ENCODE measurements at regions not wholly inside any gene's neighbourhood (a gene's known extent, or its start where the extent isn't known, plus 50 kb on each side); places are given as distances from the start of the nearest gene placed in this dataset.
"Not testable (repeated sequence)": the region's sequence is repeated elsewhere in the genome, so short reads cannot be mapped to it uniquely, and the experiment has no call there.

DNA sequence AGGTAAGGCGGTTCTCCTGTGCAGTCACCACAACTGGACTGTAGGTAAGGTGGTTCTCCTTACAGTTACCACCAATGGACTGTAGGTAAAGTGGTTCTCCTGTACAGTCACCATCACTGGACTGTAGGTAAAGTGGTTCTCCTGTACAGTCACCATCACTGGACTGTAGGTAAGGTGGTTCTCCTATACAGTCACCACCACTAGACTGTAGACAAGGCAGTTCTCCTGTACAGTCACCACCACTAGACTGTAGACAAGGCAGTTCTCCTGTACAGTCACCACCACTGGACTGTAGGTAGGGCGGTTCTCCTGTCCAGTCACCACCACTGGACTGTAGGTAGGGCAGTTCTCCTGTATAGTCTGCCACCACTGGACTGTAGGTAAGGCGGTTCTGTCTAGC is 212.3 kb downstream of the TFAP2A start:
- in situ Hi-C loops (cut with HindIII; ENCODE audit: low pct_unique_long_range_greater_than_20kb, low sequenced_read_pairs) = no loop called here
- DNase-seq (ENCODE audit: low read depth) = no peak

DNA sequence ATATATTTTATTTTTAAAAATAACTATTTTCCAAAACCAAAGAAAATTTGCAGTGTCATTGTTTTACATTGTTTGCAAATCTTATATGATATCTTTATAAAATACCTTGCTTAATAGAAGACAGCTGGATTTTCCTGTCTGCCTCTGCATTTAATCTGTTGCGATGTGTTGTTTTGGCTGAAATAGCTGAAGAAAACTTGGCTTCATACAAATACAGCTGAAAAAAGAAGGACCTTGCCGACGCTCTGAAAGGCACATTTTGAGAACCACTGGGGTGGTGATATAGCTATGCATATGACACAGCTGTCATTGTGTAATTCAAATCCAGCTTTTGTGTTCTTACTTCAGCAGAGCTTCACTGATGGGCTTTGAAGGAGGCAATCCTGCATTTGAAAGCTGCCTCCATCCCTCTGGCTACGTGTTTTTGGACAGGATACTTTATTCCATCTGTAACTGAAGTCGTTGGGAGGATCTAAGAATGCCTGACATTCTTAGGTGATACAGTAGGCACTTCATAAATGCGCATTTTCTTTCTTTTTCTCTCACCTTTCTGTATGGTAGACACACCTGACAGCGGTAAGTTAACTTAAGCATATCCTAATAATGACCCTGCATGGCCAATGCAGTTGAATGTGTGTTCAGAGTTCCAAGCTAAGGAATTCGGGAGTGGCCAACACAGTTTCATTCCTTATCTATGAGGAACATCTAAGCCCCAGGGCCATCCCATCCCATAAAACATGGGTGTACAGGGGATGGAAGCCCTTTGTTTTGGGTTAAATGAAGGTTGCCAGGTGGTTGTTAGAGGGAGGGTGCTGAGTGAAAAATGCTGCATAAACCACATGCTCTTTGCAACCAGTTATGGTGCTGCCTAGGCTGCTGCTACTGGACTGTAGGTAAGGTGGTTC is 213.0 kb downstream of the TFAP2A start:
- in situ Hi-C loops (cut with HindIII; ENCODE audit: low pct_unique_long_range_greater_than_20kb, low sequenced_read_pairs) = no loop called here
- no peak for DNase-seq (ENCODE audit: low read depth)

DNA sequence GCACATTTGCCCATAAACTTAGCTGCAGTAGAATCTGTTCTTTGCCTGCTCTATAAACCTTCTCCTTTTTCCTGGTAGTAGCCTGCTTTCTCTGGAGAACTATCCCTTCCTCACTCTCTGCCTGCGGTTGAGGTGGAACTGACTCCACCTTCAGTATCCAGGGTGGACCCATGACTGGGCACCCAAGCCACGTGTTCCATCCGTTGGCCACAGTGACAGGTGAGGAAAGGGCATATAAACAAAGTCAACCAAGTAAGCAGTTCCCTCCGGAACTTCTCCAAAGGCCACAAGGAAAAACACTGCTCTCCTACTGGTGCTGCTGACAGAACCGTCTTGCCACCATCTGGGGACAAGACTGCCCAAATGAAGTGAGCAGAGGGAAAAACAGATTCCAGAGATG is 218.8 kb downstream of the TFAP2A start:
- DNase-seq (ENCODE audit: low read depth) = no peak
- in situ Hi-C loops (cut with HindIII; ENCODE audit: low pct_unique_long_range_greater_than_20kb, low sequenced_read_pairs) = no loop called here

DNA sequence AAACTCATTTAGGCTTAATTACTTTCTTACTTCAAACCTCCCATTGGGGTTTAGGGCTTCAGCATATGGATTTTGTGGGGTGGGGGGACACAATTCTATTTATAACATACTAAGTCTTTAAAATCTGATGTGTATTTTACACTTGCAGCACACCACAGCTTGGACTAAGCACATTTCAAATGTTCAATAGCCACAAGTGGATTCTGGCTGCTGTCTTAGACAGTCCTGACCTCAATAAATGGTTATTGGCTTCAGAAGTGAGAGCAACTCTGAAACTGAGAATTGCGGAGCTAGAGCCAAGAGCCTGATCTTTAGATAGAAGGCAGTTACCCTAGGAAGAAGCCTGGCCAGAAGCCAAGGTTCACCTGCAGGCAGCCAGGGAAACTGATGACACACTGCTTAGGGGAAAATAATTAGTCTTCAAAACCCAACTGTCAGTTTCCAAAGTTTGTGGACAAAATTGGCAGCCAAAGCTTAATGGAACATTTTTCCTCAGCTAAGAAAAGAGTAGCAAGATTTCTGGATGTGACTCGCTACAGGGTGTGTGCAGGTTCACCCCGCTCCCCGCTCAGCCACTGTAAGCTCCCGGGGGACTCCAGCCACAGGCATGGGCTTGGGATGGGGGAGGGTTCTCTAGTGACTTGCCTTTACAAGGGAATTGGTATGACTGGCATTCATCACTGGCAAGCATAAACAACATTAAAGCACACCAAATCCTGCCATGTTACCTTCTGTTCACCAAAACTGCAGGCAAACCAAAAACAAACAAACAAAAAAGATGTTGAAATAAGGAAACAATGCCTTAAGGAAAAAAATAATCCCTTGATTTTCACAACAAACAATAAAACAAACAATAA is 219.8 kb downstream of the TFAP2A start:
- in situ Hi-C loops (cut with HindIII; ENCODE audit: low pct_unique_long_range_greater_than_20kb, low sequenced_read_pairs) = no loop called here
- DNase-seq (ENCODE audit: low read depth) = no peak

DNA sequence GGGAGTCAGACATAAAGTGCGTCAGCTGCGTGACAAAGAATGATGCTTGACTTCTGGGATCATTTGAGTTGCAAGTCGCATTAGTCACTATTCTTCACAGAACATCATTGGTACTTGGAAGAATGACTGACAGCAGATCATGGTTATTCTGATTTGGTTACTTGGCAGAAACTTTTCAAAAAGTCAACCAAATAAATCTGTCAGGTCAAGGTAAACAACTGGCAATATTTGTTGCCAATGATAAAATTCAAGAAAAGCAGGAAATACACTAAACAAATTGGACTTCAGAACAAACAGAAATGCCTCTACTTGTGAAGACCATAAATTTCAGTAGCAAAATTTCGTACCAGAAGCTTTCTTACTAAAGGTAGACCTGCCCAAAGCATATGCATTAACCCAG is 221.6 kb downstream of the TFAP2A start:
- in situ Hi-C loops (cut with HindIII; ENCODE audit: low pct_unique_long_range_greater_than_20kb, low sequenced_read_pairs) = no loop called here

DNA sequence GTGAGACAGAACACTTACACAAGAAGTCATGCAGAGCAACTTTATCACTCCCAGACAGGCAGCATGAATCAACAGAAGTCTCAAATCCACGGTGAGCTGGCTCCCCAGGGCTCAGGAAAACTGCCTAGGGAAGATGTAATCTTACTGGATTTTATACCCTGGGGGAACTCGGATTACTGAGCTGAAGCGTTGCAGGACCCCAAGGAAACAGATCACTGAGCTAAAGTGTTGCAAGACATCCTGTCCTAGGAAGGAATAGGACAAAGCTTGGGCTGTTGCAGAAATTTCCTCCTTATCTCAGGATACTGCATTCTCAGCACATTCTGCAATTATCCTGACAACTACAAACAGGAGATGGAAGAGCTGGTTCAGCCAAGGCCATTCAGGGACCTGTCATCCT is 224.8 kb downstream of the TFAP2A start:
- in situ Hi-C loops (cut with HindIII; ENCODE audit: low pct_unique_long_range_greater_than_20kb, low sequenced_read_pairs) = no loop called here
- DNase-seq (ENCODE audit: low read depth) = peak; percentile 43

More for the DNA sequence above, 221.6 kb downstream of the TFAP2A start:
- DNase-seq (ENCODE audit: low read depth) = no peak

DNA sequence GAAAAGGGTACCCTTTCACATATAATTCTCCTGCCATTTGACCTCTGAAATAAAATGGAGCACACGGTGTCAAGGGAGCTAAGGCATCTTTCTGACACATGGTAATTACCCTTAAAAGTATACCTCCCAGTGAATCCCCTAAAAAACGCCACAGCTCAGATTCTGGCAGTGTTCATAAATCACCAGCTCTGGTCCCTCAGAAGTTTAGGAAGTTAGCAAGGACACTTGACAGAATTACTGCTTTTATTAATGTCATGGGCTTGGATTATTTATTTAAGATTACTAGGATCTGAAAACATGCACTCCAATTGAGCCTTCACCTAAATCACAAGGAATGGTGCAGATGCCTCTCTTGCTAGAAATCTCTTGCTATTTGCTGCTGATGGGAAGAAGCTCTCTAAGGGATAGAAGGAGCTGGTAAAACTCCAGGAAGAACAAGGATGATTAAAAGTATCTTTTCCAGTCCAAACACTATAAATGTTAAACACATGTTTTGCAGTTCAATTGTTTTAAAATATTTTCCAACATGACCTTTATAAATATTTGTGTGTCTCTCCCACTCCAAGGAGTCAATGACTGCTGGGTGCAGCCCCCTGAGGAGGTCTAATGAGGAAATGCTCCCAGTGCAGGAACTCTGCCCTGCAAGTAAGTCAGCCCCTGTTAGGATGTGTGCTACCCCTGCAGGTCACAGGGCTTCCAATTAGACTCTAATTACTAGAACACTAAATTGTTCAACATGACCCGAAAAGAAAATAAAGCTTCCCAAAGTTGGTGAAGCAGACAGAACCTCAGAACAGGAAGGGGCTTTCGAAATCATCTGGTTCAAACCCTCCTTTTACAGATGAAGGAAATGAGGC is 230.3 kb downstream of the TFAP2A start:
- DNase-seq (ENCODE audit: low read depth) = no peak
- in situ Hi-C loops (cut with HindIII; ENCODE audit: low pct_unique_long_range_greater_than_20kb, low sequenced_read_pairs) = no loop called here

DNA sequence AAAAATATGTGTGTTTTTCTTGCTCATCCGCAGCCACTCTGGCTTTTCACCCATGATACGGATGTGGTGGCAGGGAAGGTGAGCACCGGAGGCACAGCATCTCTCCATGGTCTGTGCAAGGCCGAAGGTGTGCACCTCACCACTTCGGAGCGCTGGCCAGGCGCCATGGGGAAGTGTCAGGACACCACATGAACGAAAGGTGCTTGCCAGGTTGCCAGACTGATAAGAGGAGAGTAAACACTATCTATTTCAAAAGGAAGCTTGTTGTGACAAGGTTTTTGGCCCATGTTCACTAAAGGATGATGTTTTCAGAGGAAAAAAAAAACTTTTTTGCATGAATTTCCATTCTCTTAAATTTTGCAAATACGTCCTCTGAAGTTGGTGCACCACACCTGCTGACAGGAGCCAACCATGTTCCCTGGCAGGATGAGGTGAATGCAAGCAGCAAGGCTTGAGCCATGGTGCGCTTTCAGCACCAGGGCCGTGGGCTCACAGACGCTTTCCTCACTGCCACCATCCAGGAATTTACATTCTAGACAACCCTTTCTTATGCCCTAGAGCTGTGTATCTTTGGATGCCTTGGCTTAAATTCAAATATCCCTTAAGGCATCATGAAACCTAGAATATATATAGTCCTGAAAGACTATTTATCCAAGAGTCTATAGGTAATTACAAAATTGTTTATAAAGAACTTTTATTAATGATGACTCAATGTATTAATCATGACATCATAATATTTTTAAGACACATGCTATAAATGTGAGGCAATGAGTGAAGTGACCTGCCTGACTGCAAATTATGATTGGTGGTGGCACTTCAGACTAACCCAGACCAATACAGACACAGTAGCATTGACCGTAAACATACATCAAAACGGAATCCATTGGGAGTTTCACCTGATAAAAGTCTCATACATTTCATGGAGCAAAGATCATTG is 234.5 kb downstream of the TFAP2A start:
- no peak for DNase-seq (ENCODE audit: low read depth)
- in situ Hi-C loops (cut with HindIII; ENCODE audit: low pct_unique_long_range_greater_than_20kb, low sequenced_read_pairs) = no loop called here

DNA sequence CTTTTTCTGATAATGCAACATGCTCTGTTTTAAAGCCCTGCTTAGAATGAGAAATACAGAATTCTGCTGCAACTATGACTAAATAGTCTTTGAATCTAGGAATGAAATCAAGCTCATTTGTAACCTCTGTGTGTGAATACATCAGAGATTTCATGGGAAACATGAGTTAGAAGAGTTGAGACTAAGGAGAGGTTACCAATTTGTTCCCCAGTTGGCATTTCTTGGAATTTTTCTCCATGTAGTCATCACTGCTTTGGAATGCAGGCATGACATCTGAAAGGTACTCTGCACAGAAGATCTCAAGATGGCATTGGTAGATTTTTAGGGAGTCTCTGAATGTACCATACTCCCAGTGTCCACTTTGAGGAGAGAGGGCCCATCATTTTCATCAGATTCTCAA is 237.2 kb downstream of the TFAP2A start:
- DNase-seq (ENCODE audit: low read depth) = peak; percentile 51
- in situ Hi-C loops (cut with HindIII; ENCODE audit: low pct_unique_long_range_greater_than_20kb, low sequenced_read_pairs) = no loop called here

DNA sequence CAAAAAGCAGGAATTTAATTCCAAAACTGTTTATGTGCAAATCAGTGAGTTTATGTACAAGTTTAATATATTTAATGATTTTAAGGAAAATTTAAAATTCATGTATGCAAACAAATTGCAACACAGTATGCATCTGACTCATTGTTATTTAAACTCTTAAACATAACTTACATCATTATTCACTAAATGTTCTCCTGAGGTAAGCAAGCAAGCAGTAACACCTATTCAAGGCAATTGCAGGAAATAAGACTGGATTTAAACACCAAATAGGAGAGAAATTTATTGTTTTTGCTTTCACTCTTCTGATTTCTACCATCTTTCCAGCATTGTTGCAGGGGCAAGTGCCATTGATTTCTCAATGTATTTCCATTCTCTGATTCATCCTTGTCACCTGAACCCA is 239.5 kb downstream of the TFAP2A start:
- DNase-seq (ENCODE audit: low read depth) = no peak
- in situ Hi-C loops (cut with HindIII; ENCODE audit: low pct_unique_long_range_greater_than_20kb, low sequenced_read_pairs) = no loop called here

DNA sequence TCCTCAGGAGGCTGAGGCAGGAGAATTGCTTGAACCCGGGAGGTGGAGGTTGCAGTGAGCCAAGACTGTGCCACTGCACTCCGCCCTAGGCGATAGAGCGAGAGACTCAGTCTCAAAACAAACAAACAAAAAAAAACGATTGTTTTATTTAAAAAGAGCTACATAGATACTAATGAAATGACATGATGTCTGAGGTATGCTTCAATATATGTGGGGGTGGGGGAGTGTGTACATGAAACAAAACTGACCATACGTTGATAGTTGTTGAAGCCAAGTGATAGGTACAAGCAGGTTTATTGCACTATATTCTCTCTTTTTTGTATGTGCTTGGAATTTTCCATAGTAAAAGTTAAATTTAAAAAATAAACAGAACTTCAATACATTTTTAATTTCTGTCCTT is 240.1 kb downstream of the TFAP2A start:
- DNase-seq (ENCODE audit: low read depth) = no peak
- in situ Hi-C loops (cut with HindIII; ENCODE audit: low pct_unique_long_range_greater_than_20kb, low sequenced_read_pairs) = no loop called here

DNA sequence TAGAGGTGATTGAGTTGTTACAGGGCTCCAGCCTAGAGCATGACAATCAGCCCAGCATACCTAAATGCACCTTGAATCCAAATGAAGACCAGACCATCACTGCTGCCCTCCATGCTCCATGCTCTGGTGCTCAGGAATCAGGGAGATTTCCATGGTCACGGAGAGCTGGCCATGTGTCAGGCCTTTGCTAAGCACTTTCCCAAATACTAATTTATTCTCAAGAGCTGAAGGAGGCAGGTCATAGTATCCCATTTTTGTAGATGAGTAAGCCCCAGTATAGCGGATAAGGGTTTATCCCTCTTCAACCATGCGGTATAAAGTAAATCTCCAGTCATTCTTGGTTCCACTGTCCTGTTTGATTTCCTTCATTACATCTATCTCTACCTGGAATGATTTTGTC is 240.8 kb downstream of the TFAP2A start:
- in situ Hi-C loops (cut with HindIII; ENCODE audit: low pct_unique_long_range_greater_than_20kb, low sequenced_read_pairs) = no loop called here
- DNase-seq (ENCODE audit: low read depth) = peak; percentile 65

DNA sequence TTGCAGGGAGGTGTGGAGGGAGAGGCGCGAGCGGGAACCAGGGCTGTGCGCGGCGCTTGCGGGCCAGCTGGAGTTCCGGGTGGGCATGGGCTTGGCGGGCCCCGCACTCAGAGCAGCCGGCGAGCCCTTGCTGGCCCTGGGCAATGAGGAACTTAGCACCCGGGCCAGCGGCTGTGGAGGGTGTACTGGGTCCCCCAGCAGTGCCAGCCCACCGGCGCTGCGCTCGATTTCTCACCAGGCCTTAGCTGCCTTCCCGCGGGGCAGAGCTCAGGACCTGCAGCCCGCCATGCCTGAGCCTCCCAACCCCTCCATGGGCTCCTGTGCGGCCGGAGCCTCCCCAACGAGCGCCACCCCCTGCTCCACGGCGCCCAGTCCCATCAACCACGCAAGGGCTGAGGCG is 243.2 kb downstream of the TFAP2A start:
- DNase-seq (ENCODE audit: low read depth); in situ Hi-C loops (cut with HindIII; ENCODE audit: low pct_unique_long_range_greater_than_20kb, low sequenced_read_pairs): not testable (repeated sequence)

DNA sequence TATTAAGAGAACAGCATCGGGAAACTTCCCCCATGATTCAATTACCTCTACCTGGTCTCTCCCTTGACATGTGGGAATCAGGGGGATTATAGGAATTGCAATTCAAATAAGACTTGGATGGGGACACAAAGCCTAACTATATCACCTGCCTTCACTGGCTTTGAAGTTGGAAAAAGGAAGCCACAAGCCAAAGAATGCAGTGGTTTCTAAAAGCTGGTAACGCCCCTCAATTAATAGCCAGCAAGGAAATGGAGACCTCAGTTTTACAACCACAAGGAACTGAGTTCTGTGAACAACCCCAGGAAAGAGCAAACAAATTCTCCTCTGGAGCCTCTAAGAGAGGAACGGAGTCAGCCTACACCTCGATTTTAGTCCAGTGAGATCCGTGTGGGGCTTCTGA is 244.1 kb downstream of the TFAP2A start:
- in situ Hi-C loops (cut with HindIII; ENCODE audit: low pct_unique_long_range_greater_than_20kb, low sequenced_read_pairs) = no loop called here
- no peak for DNase-seq (ENCODE audit: low read depth)

DNA sequence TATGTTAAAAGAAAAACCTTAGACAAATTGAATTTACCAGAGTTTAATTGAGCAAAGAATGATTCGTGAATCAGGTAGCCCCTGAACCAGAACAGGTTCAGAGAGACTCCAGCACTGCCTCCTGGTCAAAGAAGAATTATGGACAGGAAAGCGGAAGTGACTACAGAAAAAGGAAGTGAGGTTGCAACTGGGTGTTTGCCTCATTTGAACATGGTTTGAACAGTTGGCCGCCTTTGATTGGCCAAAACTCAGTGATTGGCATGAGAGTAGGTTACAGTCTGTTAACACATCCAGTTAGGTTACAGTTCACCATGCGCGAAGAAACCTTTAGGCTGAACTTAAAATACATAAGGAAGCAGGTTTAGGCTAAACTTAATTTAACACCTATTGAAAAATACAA is 248.8 kb downstream of the TFAP2A start:
- no peak for DNase-seq (ENCODE audit: low read depth)

DNA sequence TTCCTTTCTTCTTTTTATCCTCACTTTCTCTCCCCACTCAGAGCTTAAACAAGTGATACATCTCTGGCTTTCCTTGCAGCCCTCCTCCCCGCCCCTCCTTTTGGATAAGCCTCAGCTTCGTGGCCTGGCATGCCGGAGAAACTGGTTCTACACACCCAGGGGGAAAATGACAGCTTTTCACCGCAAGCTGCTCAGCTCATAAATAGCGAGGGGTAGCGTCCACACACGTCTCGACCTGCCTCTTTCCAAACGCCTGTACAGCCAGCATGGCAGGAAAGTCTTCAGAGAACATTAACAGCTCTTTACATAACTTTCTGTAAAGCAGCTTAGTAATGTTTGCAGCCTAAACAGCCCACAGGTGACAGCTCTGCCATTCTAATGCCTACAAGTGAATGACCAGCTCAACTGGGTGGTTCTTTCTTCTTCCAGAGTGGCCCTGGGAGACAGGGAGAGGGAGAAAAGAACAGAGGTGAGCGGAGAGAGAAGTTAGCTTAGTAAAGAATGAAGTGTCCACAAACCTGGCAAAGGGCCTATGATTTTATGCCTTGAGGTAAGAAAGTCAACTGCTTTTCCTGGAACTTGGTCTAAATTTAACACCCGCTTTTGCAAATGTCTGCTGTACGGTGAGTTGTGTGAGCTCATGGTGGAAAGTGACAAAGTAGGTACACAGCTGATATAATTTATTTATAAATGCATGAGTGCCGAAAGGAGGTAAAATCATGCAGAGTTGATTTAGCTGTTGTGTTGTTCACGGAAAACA is 251.5 kb downstream of the TFAP2A start:
- in situ Hi-C loops (cut with HindIII; ENCODE audit: low pct_unique_long_range_greater_than_20kb, low sequenced_read_pairs) = no loop called here
- DNase-seq (ENCODE audit: low read depth) = no peak

More for the DNA sequence above, 248.8 kb downstream of the TFAP2A start:
- in situ Hi-C loops (cut with HindIII; ENCODE audit: low pct_unique_long_range_greater_than_20kb, low sequenced_read_pairs) = no loop called here

DNA sequence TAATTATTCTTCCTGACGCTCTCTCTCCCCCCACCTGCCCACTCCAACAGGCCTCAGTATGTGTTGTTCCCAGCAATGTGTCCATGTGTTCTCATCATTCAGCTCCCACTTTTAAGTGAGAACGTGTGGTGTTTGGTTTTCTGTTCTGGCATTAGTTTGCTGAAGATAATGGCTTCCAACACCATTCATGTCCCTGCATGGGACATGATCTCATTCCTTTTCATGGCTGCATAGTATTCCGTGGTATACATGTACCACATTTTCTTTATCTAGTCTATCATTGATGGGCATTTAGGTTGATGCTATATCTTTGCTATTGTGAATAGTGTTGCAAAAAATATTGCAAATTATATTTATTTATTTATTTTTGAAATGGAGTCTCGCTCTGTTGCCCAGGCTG is 258.0 kb downstream of the TFAP2A start:
- no peak for DNase-seq (ENCODE audit: low read depth)
- in situ Hi-C loops (cut with HindIII; ENCODE audit: low pct_unique_long_range_greater_than_20kb, low sequenced_read_pairs) = no loop called here
